Loucy (cell line): ENCODE measurements at regions not wholly inside any gene's neighbourhood (a gene's known extent, or its start where the extent isn't known, plus 50 kb on each side); places are given as distances from the start of the nearest gene placed in this dataset.

Experiments used
- H2AFZ ChIP-seq: fragments of 200-600 bp; sonication (generic); 2 replicates; pipeline ENCODE4 v1.6.0; 2016; ENCODE audit warnings: antibody characterized with exemption, mild to moderate bottlenecking, low read length, moderate library complexity
- H3F3A ChIP-seq: fragments of 200-600 bp; 2 replicates; pipeline ENCODE4 v1.6.0; 2016; ENCODE audit warnings: antibody characterized with exemption, low read depth, mild to moderate bottlenecking
- H3K27me3 ChIP-seq: fragments of 200-600 bp; sonication (generic); 2 replicates; pipeline ENCODE4 v1.6.1; 2014; ENCODE audit warnings: low read length, mild to moderate bottlenecking; ENCODE audit not compliant: insufficient read depth, poor library complexity, severe bottlenecking
- H3K36me3 ChIP-seq: fragments of 200-600 bp; sonication (generic); 2 replicates; pipeline ENCODE4 v1.6.1; 2016; ENCODE audit warnings: low read length; ENCODE audit not compliant: insufficient read depth
- H3K4me1 ChIP-seq: fragments of 200-600 bp; sonication (generic); 2 replicates; pipeline ENCODE4 v1.5.1; 2014; ENCODE audit warnings: low read length, mild to moderate bottlenecking; ENCODE audit not compliant: insufficient read depth, poor library complexity, severe bottlenecking
- H3K4me2 ChIP-seq: fragments of 200-600 bp; sonication (generic); 2 replicates; pipeline ENCODE4 v1.6.0; 2014; ENCODE audit warnings: antibody characterized with exemption, low read length, low read depth, mild to moderate bottlenecking; ENCODE audit not compliant: poor library complexity, severe bottlenecking
- H3K4me3 ChIP-seq: fragments of 200-600 bp; sonication (generic); 2 replicates; pipeline ENCODE4 v1.5.1; 2014; ENCODE audit warnings: low read length, mild to moderate bottlenecking, mixed read lengths; ENCODE audit not compliant: poor library complexity, severe bottlenecking
- H3K79me2 ChIP-seq: fragments of 200-600 bp; sonication (generic); 2 replicates; pipeline ENCODE4 v1.6.1; 2014; ENCODE audit warnings: low read length; ENCODE audit not compliant: insufficient read depth
- H3K9ac ChIP-seq: fragments of 200-600 bp; sonication (generic); 2 replicates; pipeline ENCODE4 v1.6.0; 2014; ENCODE audit warnings: mild to moderate bottlenecking, low read depth, low read length, moderate library complexity; ENCODE audit not compliant: poor library complexity, severe bottlenecking
- H3K9me2 ChIP-seq: fragments of 200-600 bp; sonication (generic); replicated peaks from 2 replicates; pipeline ENCODE4 v1.6.1; 2016; ENCODE audit warnings: low read depth, low read length, mixed read lengths
- H3K9me3 ChIP-seq: fragments of 200-600 bp; sonication (generic); 2 replicates; pipeline ENCODE4 v1.6.1; 2014; ENCODE audit warnings: mild to moderate bottlenecking, antibody characterized with exemption, low read length, low read depth; ENCODE audit not compliant: insufficient read depth
- H4K20me1 ChIP-seq: fragments of 200-600 bp; sonication (generic); 2 replicates; pipeline ENCODE4 v1.6.0; 2014; ENCODE audit warnings: antibody characterized with exemption, low read length, mild to moderate bottlenecking; ENCODE audit not compliant: insufficient read depth, poor library complexity, severe bottlenecking
- CTCF ChIP-seq: fragments of 200-600 bp; sonication (generic); conservative IDR thresholded peaks from 2 replicates; pipeline ENCODE4 v1.5.1; 2014; ENCODE audit warnings: mild to moderate bottlenecking, antibody characterized with exemption, low read length
- EZH2phosphoT487 ChIP-seq: fragments of 200-600 bp; IDR thresholded peaks from 2 replicates; pipeline ENCODE4 v1.6.1; 2018; ENCODE audit warnings: antibody characterized with exemption, mild to moderate bottlenecking, moderate library complexity, borderline replicate concordance

- TF ChIP-seq EZH2phosphoT487 (no peak), CTCF (no peak)
- peaks cover 8% of the 10 kb centered on the region for H3K4me1 ChIP-seq
- no peaks in the 10 kb centered on the region for H3K27me3 ChIP-seq
- H3K36me3 ChIP-seq = no peaks in the 10 kb centered on the region
- H3K4me3 ChIP-seq = no peak overlapping the region
- H3K9me2 ChIP-seq = no peaks in the 10 kb centered on the region
- H3K9me3 ChIP-seq = no peaks in the 10 kb centered on the region
- H2AFZ ChIP-seq = no peak overlapping the region
- no peaks in the 10 kb centered on the region for H3F3A ChIP-seq
- H4K20me1 ChIP-seq = no peaks in the 10 kb centered on the region
- H3K79me2 ChIP-seq = no peaks in the 10 kb centered on the region
- H3K4me2 ChIP-seq = no peak overlapping the region
- no peak overlapping the region for H3K9ac ChIP-seq
Observed at GRCh38 chr14:89673512-89674225, 256.6 kb upstream of the FOXN3 start.

GRCh38 chr14:89672636-89673511 is 255.8 kb upstream of the FOXN3 start:
- Histone ChIP-seq H3K79me2 (no peaks in the 10 kb centered on the region), H3F3A (no peaks in the 10 kb centered on the region), H3K4me1 (peaks cover 8% of the 10 kb centered on the region), H3K9me3 (no peaks in the 10 kb centered on the region), H3K27me3 (no peaks in the 10 kb centered on the region), H2AFZ (no peak overlapping the region), H3K36me3 (no peaks in the 10 kb centered on the region), H4K20me1 (no peaks in the 10 kb centered on the region), H3K4me2 (no peak overlapping the region), H3K9me2 (no peaks in the 10 kb centered on the region), H3K4me3 (no peak overlapping the region), H3K9ac (no peak overlapping the region)
- TF ChIP-seq CTCF (no peak), EZH2phosphoT487 (no peak)

- H3K36me3 ChIP-seq = no peaks in the 10 kb centered on the region
- no peaks in the 10 kb centered on the region for H3K9me2 ChIP-seq
- no peaks in the 10 kb centered on the region for H3F3A ChIP-seq
- H3K4me2 ChIP-seq = no peak overlapping the region
- H3K27me3 ChIP-seq = no peaks in the 10 kb centered on the region
- peaks cover 8% of the 10 kb centered on the region for H3K4me1 ChIP-seq
- H3K9ac ChIP-seq = no peak overlapping the region
- no peak overlapping the region for H3K4me3 ChIP-seq
- H3K9me3 ChIP-seq = no peaks in the 10 kb centered on the region; the same call in 1 of the 2 replicates
- H4K20me1 ChIP-seq = no peaks in the 10 kb centered on the region
- H2AFZ ChIP-seq = no peak overlapping the region
- no peak for TF ChIP-seq EZH2phosphoT487
- TF ChIP-seq CTCF = no peak
- no peaks in the 10 kb centered on the region for H3K79me2 ChIP-seq
Observed at GRCh38 chr14:89669193-89669592, 252.2 kb upstream of the FOXN3 start.
